Heart left ventricle (tissue), 16 donors: ENCODE measurements at regions not wholly inside any gene's neighbourhood (a gene's known extent, or its start where the extent isn't known, plus 50 kb on each side); places are given as distances from the start of the nearest gene placed in this dataset.

Experiments used
- ATAC-seq, 4 donors: fragments of 200-7000 bp; cut with Tn5 transposase; one replicate each; pipeline ENCODE4 v1.9.1; 2020 to 2022; ENCODE audit warnings: moderate library complexity in 4 of 4, mild to moderate bottlenecking in 3 of 4, moderate number of reproducible peaks in 1 of 4
- DNase-seq, 5 donors: peaks; one replicate each; pipeline ENCODE4 v3.0.0-alpha.2; 2020
- H3K27ac ChIP-seq, 12 donors: fragments of 200-600 bp; sonication (generic) in 4 of 12; one replicate each; pipeline versions ENCODE4 v1.5.0 to v1.8.0; 2016 to 2022; ENCODE audit warnings: mild to moderate bottlenecking in 2 of 12
- H3K27me3 ChIP-seq, 9 donors: fragments of 200-600 bp; sonication (generic) in 2 of 9; one replicate each; pipeline versions ENCODE4 v1.5.1 to v1.8.0; 2016 to 2022; ENCODE audit warnings: mild to moderate bottlenecking in 3 of 9
- H3K36me3 ChIP-seq, 9 donors: fragments of 200-600 bp; sonication (generic) in 2 of 9; one replicate each; pipeline versions ENCODE4 v1.5.0 to v1.8.0; 2018 to 2022; ENCODE audit warnings: mild to moderate bottlenecking in 2 of 9
- H3K4me1 ChIP-seq, 12 donors: fragments of 200-600 bp; sonication (generic) in 4 of 12; one replicate each; pipeline versions ENCODE4 v1.5.0 to v1.8.0; 2016 to 2022; ENCODE audit warnings: mild to moderate bottlenecking in 3 of 12
- H3K4me3 ChIP-seq, 12 donors: fragments of 200-600 bp; sonication (generic) in 4 of 12; one replicate each; pipeline versions ENCODE4 v1.5.0 to v1.8.0; 2017 to 2022; ENCODE audit warnings: mild to moderate bottlenecking in 9 of 12, moderate library complexity in 4 of 12
- H3K9me3 ChIP-seq, 12 donors: fragments of 200-600 bp; sonication (generic) in 4 of 12; one replicate each; pipeline versions ENCODE4 v1.5.0 to v1.8.0; 2016 to 2022; ENCODE audit warnings: mild to moderate bottlenecking in 1 of 12
- POLR2A ChIP-seq, 2 donors: fragments of 450-650 bp; IDR thresholded peaks; one replicate each; pipeline ENCODE4 v1.6.1; 2017; ENCODE audit warnings: antibody characterized with exemption in 2 of 2, mild to moderate bottlenecking in 2 of 2, moderate library complexity in 2 of 2
- WGBS, 4 donors: extraction: QIAGEN DNeasy Blood & Tissue Kit in 2 of 4; methylation state at CpG; one replicate each; pipeline versions ENCODE4 v1.1.5 to v1.1.7; 2013 to 2018; 5-methylcytosine and 5-hydroxymethylcytosine counted together
- intact Hi-C, 10 donors: fragments of 100-400 bp; cut with DNase I; formaldehyde crosslinking; loops; one replicate each; pipeline versions ENCODE4 v1.11.1 to v1.14.2; 2022
- TF ChIP-seq, protein P1 (sequence below), 12 donors: fragments of 200-600 bp; sonication (generic) in 4 of 12; IDR thresholded peaks; one replicate each; pipeline versions ENCODE4 v1.5.0 to v1.8.0; 2018 to 2022; ENCODE audit warnings: antibody characterized with exemption in 12 of 12, mild to moderate bottlenecking in 5 of 12
- donor health status: ischemic (EF 13 %, LVEDD 7.1; RV severe dilation, severe dysfunction).
- donor health status: healthy with polysubstance abuse.
- donor health status: DM: no; HTN: yes; CAD: no.
- donor health status: DM: no; HTN: no; CAD: no.
- donor health status: ischemic (EF 25% LVEDD 6.9; RV normal size, moderate dysfunction).
- donor health status: ischemic (EF 25% LVEDD 5.7; RV mildly dilated, moderate dysfunction).
- donor health status: healthy.
- donor health status: DM: yes; HTN: yes; CAD: no.
- donor health status: ischemic (EF 35%, LVEDD 5.7; RV mildly dilated, moderate dysfunction).
- donor health status: nonischemic (EF 11% LVEDD 7.7; RV severe dilation, severe dysfunction).
- donor health status: DM: yes; HTN: yes; CAD: no.
- donor health status: PGD.
- donor health status: ischemic (EF 29% LVEDD 5.4; RV normal size, mild dysfunction).
- donor health status: nonischemic (EF 23%, LVEDD 6.1; RV moderate dilation, normal function).

GRCh38 chr3:106241593-106241992, 372.8 kb upstream of the CBLB start:
- DNase-seq (no peak), ATAC-seq (no peak)
- Histone ChIP-seq H3K9me3 (peaks cover 0 to 6% (median 0%) of the 10 kb centered on the region in 12 donors), H3K36me3 (no peaks in the 10 kb centered on the region), H3K27me3 (no peaks in the 10 kb centered on the region), H3K4me3 (no peak overlapping the region), H3K4me1 (no peaks in the 10 kb centered on the region), H3K27ac (no peak overlapping the region)
- no peak for TF ChIP-seq POLR2A (IDR thresholded peaks at IDR 0.05)
- TF ChIP-seq, protein P1, sequence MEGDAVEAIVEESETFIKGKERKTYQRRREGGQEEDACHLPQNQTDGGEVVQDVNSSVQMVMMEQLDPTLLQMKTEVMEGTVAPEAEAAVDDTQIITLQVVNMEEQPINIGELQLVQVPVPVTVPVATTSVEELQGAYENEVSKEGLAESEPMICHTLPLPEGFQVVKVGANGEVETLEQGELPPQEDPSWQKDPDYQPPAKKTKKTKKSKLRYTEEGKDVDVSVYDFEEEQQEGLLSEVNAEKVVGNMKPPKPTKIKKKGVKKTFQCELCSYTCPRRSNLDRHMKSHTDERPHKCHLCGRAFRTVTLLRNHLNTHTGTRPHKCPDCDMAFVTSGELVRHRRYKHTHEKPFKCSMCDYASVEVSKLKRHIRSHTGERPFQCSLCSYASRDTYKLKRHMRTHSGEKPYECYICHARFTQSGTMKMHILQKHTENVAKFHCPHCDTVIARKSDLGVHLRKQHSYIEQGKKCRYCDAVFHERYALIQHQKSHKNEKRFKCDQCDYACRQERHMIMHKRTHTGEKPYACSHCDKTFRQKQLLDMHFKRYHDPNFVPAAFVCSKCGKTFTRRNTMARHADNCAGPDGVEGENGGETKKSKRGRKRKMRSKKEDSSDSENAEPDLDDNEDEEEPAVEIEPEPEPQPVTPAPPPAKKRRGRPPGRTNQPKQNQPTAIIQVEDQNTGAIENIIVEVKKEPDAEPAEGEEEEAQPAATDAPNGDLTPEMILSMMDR (IDR thresholded peaks at IDR 0.05) = no peak
- 63 to 78% (median 68%) methylated on average over 2 of the region's 2 CpGs for WGBS, 4 donors
- intact Hi-C loops = no loop called here

DNA sequence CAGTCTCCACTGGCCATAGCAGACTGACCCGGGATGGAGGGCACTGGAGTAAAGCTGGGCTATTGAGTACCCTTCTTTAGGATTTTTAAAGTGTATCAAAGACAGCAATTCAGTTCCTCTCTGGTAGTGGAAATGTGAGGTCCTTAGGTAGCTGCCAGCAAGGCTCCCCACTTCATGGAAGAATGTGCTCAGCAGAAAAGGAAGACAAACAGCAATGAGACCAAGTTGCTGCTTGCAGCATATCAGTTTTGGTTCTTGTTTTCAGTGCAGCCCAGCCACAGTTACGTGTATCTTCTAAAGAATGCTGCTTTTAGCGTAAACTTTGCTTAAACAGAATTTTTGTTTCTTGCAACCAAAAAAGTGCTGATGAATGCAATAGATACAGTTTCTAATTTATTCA, 374.0 kb upstream of the CBLB start:
- TF ChIP-seq POLR2A (IDR thresholded peaks at IDR 0.05) = no peak
- TF ChIP-seq, protein P1 (IDR thresholded peaks at IDR 0.05) = no peak
- Histone ChIP-seq H3K9me3 (no peaks in the 10 kb centered on the region), H3K4me1 (no peaks in the 10 kb centered on the region), H3K27ac (no peak overlapping the region), H3K27me3 (no peaks in the 10 kb centered on the region), H3K4me3 (no peak overlapping the region), H3K36me3 (no peaks in the 10 kb centered on the region)
- 86 to 91% (median 90%) methylated on average over 3 of the region's 3 CpGs for WGBS, 4 donors
- ATAC-seq = no peak
- intact Hi-C loops = no loop called here
- no peak for DNase-seq

GRCh38 chr3:106245400-106245799, 376.6 kb upstream of the CBLB start:
- intact Hi-C loops = no loop called here
- Histone ChIP-seq H3K27ac (no peak overlapping the region), H3K4me3 (no peak overlapping the region), H3K9me3 (peaks cover 0 to 2% (median 0%) of the 10 kb centered on the region in 12 donors), H3K27me3 (no peaks in the 10 kb centered on the region), H3K4me1 (no peaks in the 10 kb centered on the region), H3K36me3 (no peaks in the 10 kb centered on the region)
- ATAC-seq (no peak), DNase-seq (no peak)
- no peak for TF ChIP-seq POLR2A (IDR thresholded peaks at IDR 0.05)
- TF ChIP-seq, protein P1 (IDR thresholded peaks at IDR 0.05) = no peak

GRCh38 chr3:106247902-106248684, 379.3 kb upstream of the CBLB start:
- TF ChIP-seq, protein P1 (IDR thresholded peaks at IDR 0.05) = no peak
- no peak for TF ChIP-seq POLR2A (IDR thresholded peaks at IDR 0.05)
- DNase-seq (no peak), ATAC-seq (no peak)
- H3K9me3 ChIP-seq = peaks cover 0 to 14% (median 5%) of the 10 kb centered on the region in 12 donors
- H3K27me3 ChIP-seq = no peaks in the 10 kb centered on the region
- H3K4me3 ChIP-seq = no peak overlapping the region
- no peak overlapping the region for H3K27ac ChIP-seq
- 86 to 96% (median 90%) methylated on average over 5 of the region's 5 CpGs for WGBS, 4 donors
- no peaks in the 10 kb centered on the region for H3K4me1 ChIP-seq
- H3K36me3 ChIP-seq = no peaks in the 10 kb centered on the region
- intact Hi-C loops = no loop called here
